ENCODE measurements at regions not wholly inside any gene's neighbourhood (a gene's known extent, or its start where the extent isn't known, plus 50 kb on each side); places are given as distances from the start of the nearest gene placed in this dataset.

DNA sequence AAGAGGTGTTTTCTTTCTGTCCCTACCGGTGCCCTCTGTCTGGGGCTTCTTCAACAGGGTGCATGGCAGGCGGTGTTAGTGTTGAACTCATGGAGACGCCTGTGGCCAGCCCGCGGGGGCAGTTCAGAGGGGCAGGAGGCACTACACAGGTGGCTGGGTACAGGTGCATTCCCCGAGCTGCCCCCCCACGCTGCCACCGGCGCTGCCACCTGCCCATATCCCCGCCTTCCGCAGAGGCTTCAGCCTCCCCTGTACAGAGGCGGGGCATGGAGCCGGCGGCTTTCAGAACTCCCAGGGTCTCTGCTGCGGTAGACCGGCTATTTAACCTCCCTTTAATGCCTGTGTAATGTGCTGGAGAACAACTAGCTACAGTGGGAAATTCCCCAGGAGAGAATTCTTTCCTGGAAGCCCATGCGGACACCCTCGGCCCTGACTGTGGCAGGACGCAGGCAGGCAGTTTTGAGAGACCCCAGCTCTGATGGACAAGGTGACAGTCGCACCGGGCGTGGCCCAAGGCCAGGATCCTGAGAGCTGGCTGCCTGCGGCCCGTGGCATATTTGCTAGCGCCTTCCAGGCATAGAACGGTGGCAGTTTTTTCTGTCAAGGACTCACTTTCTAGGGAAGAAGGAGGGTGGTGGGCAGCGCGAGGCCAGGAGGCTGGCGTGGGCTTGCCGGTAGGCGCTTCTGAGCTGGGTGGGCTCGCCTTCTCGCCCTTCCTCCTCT lies 53.7 kb upstream of the ZNF32 start:
- no peak for DNase-seq

DNA sequence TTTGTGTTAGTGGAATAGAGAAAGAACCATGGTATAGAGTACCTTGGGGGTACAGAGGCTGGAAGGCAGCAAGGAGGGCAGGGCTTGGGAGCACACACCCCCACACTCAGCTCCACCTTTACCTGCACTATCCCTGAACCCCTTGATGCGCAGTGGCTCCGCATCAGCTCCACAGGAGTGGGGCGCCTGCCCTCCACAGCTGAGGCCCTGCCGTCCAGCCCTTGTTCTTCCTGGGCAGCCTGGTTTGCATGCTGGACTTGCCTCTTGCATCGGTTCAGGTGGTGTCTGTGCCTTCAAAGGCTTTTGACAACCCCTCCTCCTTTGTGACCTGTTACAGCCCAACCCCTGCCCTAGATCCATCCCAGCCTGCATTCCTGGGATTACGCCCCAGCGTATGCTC lies 52.6 kb upstream of the ZNF32 start:
- DNase-seq, result no peak

DNA sequence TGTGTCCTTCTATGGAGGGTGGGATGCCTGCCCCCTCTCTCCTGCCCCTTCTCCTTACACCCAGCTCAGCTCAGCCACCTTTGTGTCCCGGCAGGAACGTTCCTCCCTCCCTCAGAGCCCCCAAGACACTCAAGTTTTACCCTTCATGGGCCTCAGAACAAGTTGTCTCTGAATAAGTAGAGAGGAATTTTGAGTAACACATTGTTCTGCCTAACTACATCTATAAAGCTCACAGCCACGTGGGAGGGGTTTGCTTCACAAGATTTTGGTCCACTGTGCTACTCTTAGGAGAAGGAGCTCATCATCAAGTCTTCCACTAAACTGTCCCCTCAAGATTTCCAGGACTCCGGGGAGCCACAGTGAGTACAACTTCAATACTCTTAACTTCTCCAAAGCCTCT lies 51.6 kb upstream of the ZNF32 start:
- no peak for DNase-seq

GRCh38 chr10:43699516-43699915 lies 50.8 kb upstream of the ZNF32 start:
- no peak for DNase-seq

Data from activated effector memory CD4-positive, alpha-beta T cell treated with Interleukin-2 at 50 U/mL for 16 hours (primary cell).